Peyer's patch (tissue), 4 donors: ENCODE measurements at regions not wholly inside any gene's neighbourhood (a gene's known extent, or its start where the extent isn't known, plus 50 kb on each side); places are given as distances from the start of the nearest gene placed in this dataset.

Experiments used
- POLR2A ChIP-seq, 2 donors: fragments of 450-650 bp; IDR thresholded peaks; one replicate each; pipeline ENCODE4 v1.5.1; 2017; ENCODE audit warnings: antibody characterized with exemption in 2 of 2, mild to moderate bottlenecking in 2 of 2, moderate library complexity in 2 of 2
- TF ChIP-seq, protein P1 (sequence below), 6 experiments: fragments of 450-650 bp in 4 of 6; fragments of 200-600 bp in 2 of 6; sonication (generic) in 1 of 6; IDR thresholded peaks; one replicate each; pipeline ENCODE4 v1.5.1; 2017 to 2019; ENCODE audit warnings: antibody characterized with exemption in 6 of 6, mild to moderate bottlenecking in 3 of 6, moderate library complexity in 1 of 6

DNA sequence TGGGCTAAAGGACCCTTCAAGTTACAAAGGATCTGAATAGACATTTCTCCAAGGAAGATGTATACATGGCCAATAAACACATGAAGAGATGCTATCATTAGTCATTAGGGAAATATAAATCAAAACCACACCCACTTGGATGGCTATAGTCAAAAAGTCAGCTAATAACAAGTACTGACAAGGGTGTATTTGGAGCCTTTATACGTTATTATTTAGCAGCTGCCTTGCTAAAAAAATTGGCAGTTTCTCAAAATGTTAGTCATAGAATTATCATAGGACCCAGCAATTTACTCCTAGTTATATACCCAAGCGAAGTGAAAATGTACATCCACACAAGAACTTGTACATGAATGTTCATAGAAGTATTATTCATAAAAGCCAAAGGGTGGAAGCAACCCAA is 112.7 kb upstream of the DUSP21 start:
- TF ChIP-seq, protein P1, sequence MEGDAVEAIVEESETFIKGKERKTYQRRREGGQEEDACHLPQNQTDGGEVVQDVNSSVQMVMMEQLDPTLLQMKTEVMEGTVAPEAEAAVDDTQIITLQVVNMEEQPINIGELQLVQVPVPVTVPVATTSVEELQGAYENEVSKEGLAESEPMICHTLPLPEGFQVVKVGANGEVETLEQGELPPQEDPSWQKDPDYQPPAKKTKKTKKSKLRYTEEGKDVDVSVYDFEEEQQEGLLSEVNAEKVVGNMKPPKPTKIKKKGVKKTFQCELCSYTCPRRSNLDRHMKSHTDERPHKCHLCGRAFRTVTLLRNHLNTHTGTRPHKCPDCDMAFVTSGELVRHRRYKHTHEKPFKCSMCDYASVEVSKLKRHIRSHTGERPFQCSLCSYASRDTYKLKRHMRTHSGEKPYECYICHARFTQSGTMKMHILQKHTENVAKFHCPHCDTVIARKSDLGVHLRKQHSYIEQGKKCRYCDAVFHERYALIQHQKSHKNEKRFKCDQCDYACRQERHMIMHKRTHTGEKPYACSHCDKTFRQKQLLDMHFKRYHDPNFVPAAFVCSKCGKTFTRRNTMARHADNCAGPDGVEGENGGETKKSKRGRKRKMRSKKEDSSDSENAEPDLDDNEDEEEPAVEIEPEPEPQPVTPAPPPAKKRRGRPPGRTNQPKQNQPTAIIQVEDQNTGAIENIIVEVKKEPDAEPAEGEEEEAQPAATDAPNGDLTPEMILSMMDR (IDR thresholded peaks at IDR 0.05), result no peak
- TF ChIP-seq POLR2A (IDR thresholded peaks at IDR 0.05), result no peak
